ENCODE measurements at regions not wholly inside any gene's neighbourhood (a gene's known extent, or its start where the extent isn't known, plus 50 kb on each side); places are given as distances from the start of the nearest gene placed in this dataset.

GRCh38 chr12:105805730-105806399 lies 332.9 kb downstream of the NUAK1 start:
- no peak for ATAC-seq
- no peak overlapping the region for H3K4me2 ChIP-seq (ENCODE audit: low read length)
- no TSS peak for BruUV-seq (replicated peaks)
- intact Hi-C loops (cut with micrococcal nuclease), result no loop called here
- no peaks in the 10 kb centered on the region for H3K79me2 ChIP-seq (ENCODE audit: insufficient read depth, low read length)
- no peaks in the 10 kb centered on the region for H3K9me3 ChIP-seq (ENCODE audit: control insufficient read depth in 1 of 2, insufficient read depth in 1 of 2, low read depth in 1 of 2, low read length in 2 of 2)
- no peaks in the 10 kb centered on the region for H4K20me1 ChIP-seq (ENCODE audit: insufficient read depth)
- no peaks in the 10 kb centered on the region for H3K27me3 ChIP-seq (ENCODE audit: insufficient read depth, low read length)
- POLR2A ChIA-PET, result no interaction called here
- no peak overlapping the region for H2AFZ ChIP-seq (ENCODE audit: low read depth, low read length, poor library complexity, severe bottlenecking)
- H3K4me1 ChIP-seq (ENCODE audit: control insufficient read depth in 1 of 2, insufficient read depth in 2 of 2, low read length in 2 of 2), result no peaks in the 10 kb centered on the region
- no peak overlapping the region for H3K9ac ChIP-seq (ENCODE audit: low read length)
- no peak overlapping the region for H3K4me3 ChIP-seq (replicated peaks in 1 of 2; ENCODE audit: low read depth in 1 of 2, low read length in 2 of 2)
- TF ChIP-seq RAD21 (IDR thresholded peaks at IDR 0.05; ENCODE audit: low read depth), result no peak
- TF ChIP-seq EZH2phosphoT487 (IDR thresholded peaks at IDR 0.05; ENCODE audit: borderline replicate concordance), result no peak
- no peak for TF ChIP-seq SP1 (IDR thresholded peaks at IDR 0.05; ENCODE audit: low read depth)
- no peak for TF ChIP-seq ZFX (IDR thresholded peaks at IDR 0.05)
- no peak for TF ChIP-seq MAX (IDR thresholded peaks at IDR 0.05)
- TF ChIP-seq FOSL1 (IDR thresholded peaks at IDR 0.05; ENCODE audit: low read depth), result no peak
- no peak for TF ChIP-seq POLR2A (IDR thresholded peaks at IDR 0.05; ENCODE audit: borderline replicate concordance, extremely low read depth, insufficient read depth, insufficient read length)
- TF ChIP-seq SIN3A (IDR thresholded peaks at IDR 0.05; ENCODE audit: low read depth), result no peak
- no peak for TF ChIP-seq JUND (IDR thresholded peaks at IDR 0.05)
- no peak for TF ChIP-seq ELF1 (IDR thresholded peaks at IDR 0.05; ENCODE audit: borderline replicate concordance, low read depth)
- TF ChIP-seq SRF (IDR thresholded peaks at IDR 0.05; ENCODE audit: low read depth), result no peak
- TF ChIP-seq EZH2 (IDR thresholded peaks at IDR 0.05), result no peak
- CTCF ChIA-PET, result no interaction called here
- no peaks in the 10 kb centered on the region for H3K9me2 ChIP-seq (ENCODE audit: insufficient read depth)
- no peak for DNase-seq (ENCODE audit: low read depth, low spot score)
- H3K36me3 ChIP-seq (ENCODE audit: control insufficient read depth in 1 of 2, insufficient read depth in 2 of 2, low read length in 2 of 2), result no peaks in the 10 kb centered on the region
- RAD21 ChIA-PET (ENCODE audit: low non-redundant PET in 1 of 2, low total read pairs in 2 of 2, uncharacterized antibody in 2 of 2, unreplicated experiment in 2 of 2), result no interaction called here
- H3K27ac ChIP-seq (ENCODE audit: low read depth, low read length), result no peak overlapping the region

- Histone ChIP-seq H3K9me3 (ENCODE audit: control insufficient read depth in 1 of 2, insufficient read depth in 1 of 2, low read depth in 1 of 2, low read length in 2 of 2) (no peaks in the 10 kb centered on the region), H4K20me1 (ENCODE audit: insufficient read depth) (no peaks in the 10 kb centered on the region), H3K79me2 (ENCODE audit: insufficient read depth, low read length) (no peaks in the 10 kb centered on the region), H3K27ac (ENCODE audit: low read depth, low read length) (no peak overlapping the region), H3K27me3 (ENCODE audit: insufficient read depth, low read length) (no peaks in the 10 kb centered on the region), H3K9me2 (ENCODE audit: insufficient read depth) (no peaks in the 10 kb centered on the region), H3K4me2 (ENCODE audit: low read length) (no peak overlapping the region), H3K36me3 (ENCODE audit: control insufficient read depth in 1 of 2, insufficient read depth in 2 of 2, low read length in 2 of 2) (no peaks in the 10 kb centered on the region), H3K4me3 (replicated peaks in 1 of 2; ENCODE audit: low read depth in 1 of 2, low read length in 2 of 2) (no peak overlapping the region), H2AFZ (ENCODE audit: low read depth, low read length, poor library complexity, severe bottlenecking) (no peak overlapping the region), H3K9ac (ENCODE audit: low read length) (no peak overlapping the region), H3K4me1 (ENCODE audit: control insufficient read depth in 1 of 2, insufficient read depth in 2 of 2, low read length in 2 of 2) (no peaks in the 10 kb centered on the region)
- no peak for TF ChIP-seq SP1 (IDR thresholded peaks at IDR 0.05; ENCODE audit: low read depth)
- no peak for TF ChIP-seq ZNF274 (IDR thresholded peaks at IDR 0.05; ENCODE audit: low read depth, low read length)
- TF ChIP-seq CTCF (IDR thresholded peaks at IDR 0.05 in 2 of 3, conservative IDR thresholded peaks at IDR 0.05 in 1 of 3; ENCODE audit: borderline replicate concordance in 1 of 3, insufficient read depth in 1 of 3, low read depth in 2 of 3, low read length in 2 of 3), result no peak
- TF ChIP-seq FOSL1 (IDR thresholded peaks at IDR 0.05; ENCODE audit: low read depth), result no peak
- TF ChIP-seq EZH2phosphoT487 (IDR thresholded peaks at IDR 0.05; ENCODE audit: borderline replicate concordance), result no peak
- no peak for TF ChIP-seq YY1 (IDR thresholded peaks at IDR 0.05; ENCODE audit: extremely low read depth, insufficient replicate concordance, low read depth, low read length)
- no peak for TF ChIP-seq ATF3 (IDR thresholded peaks at IDR 0.05)
- TF ChIP-seq SIN3A (IDR thresholded peaks at IDR 0.05; ENCODE audit: low read depth), result no peak
- TF ChIP-seq TCF7L2 (IDR thresholded peaks at IDR 0.05; ENCODE audit: borderline replicate concordance, extremely low read depth, insufficient read depth, insufficient read length), result no peak
- no TSS peak for BruUV-seq (replicated peaks)
- POLR2A ChIA-PET, result no interaction called here
- RAD21 ChIA-PET (ENCODE audit: low non-redundant PET in 1 of 2, low total read pairs in 2 of 2, uncharacterized antibody in 2 of 2, unreplicated experiment in 2 of 2), result no interaction called here
- intact Hi-C loops (cut with micrococcal nuclease), result no loop called here
- no peak for DNase-seq (ENCODE audit: low read depth, low spot score)
- CTCF ChIA-PET, result no interaction called here
- ATAC-seq, result no peak
Observed at GRCh38 chr12:105806400-105806770, 332.4 kb downstream of the NUAK1 start.
